ENCODE measurements at regions not wholly inside any gene's neighbourhood (a gene's known extent, or its start where the extent isn't known, plus 50 kb on each side); places are given as distances from the start of the nearest gene placed in this dataset.

DNA sequence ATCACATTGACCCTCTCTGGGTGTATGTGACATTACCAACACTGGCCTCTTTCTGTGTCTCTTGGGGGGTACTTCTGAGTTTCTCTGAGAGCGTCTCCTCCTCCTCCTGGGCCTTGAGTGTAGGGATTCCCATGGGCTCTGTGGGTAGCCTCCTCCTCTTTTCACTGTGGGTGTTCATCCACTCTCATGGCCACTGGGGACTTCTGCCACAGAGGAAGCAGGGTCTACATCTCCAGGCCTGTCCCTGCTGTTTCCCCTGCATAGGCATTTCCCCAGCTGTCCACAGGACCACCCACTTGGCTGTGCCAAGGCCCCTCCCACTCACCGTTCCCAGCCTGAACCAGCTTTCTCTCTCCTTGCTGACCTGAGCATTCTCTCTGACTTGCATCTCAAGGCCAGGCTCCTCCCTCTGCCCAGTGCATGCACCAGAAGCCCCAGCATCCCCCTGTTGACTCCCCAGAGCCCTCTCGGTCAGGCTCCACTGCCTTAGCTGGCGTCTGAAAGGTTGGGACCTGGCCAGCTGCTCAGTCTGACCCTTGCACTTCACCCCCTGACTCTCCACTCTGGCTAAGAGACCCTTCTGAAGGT lies 487.6 kb downstream of the GLRX3 start:
- no peak for TF ChIP-seq EZH2 (IDR thresholded peaks at IDR 0.05; ENCODE audit: low read length, unreplicated experiment)
- TF ChIP-seq, protein P1, sequence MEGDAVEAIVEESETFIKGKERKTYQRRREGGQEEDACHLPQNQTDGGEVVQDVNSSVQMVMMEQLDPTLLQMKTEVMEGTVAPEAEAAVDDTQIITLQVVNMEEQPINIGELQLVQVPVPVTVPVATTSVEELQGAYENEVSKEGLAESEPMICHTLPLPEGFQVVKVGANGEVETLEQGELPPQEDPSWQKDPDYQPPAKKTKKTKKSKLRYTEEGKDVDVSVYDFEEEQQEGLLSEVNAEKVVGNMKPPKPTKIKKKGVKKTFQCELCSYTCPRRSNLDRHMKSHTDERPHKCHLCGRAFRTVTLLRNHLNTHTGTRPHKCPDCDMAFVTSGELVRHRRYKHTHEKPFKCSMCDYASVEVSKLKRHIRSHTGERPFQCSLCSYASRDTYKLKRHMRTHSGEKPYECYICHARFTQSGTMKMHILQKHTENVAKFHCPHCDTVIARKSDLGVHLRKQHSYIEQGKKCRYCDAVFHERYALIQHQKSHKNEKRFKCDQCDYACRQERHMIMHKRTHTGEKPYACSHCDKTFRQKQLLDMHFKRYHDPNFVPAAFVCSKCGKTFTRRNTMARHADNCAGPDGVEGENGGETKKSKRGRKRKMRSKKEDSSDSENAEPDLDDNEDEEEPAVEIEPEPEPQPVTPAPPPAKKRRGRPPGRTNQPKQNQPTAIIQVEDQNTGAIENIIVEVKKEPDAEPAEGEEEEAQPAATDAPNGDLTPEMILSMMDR (conservative IDR thresholded peaks at IDR 0.05; ENCODE audit: low read depth, low read length): no peak
- no peak for TF ChIP-seq EZH2phosphoT487 (IDR thresholded peaks at IDR 0.05; ENCODE audit: borderline replicate concordance, low read length)
